Uterus (tissue), 2 donors: ENCODE measurements at regions not wholly inside any gene's neighbourhood (a gene's known extent, or its start where the extent isn't known, plus 50 kb on each side); places are given as distances from the start of the nearest gene placed in this dataset.

Experiments used
- POLR2A ChIP-seq, 2 donors: fragments of 450-650 bp; IDR thresholded peaks; one replicate each; pipeline ENCODE4 v1.6.1; 2016; ENCODE audit warnings: antibody characterized with exemption in 2 of 2, mild to moderate bottlenecking in 1 of 2, moderate library complexity in 1 of 2
- TF ChIP-seq, protein P1 (sequence below), 4 experiments: fragments of 200-600 bp in 2 of 4; fragments of 450-650 bp in 2 of 4; sonication (generic) in 2 of 4; IDR thresholded peaks; one replicate each; pipeline ENCODE4 v1.5.1; 2016 to 2019; ENCODE audit warnings: antibody characterized with exemption in 4 of 4, mild to moderate bottlenecking in 2 of 4, moderate library complexity in 1 of 4

GRCh38 chr10:63986536-63986935, 465.3 kb downstream of the REEP3 start:
- TF ChIP-seq, protein P1, sequence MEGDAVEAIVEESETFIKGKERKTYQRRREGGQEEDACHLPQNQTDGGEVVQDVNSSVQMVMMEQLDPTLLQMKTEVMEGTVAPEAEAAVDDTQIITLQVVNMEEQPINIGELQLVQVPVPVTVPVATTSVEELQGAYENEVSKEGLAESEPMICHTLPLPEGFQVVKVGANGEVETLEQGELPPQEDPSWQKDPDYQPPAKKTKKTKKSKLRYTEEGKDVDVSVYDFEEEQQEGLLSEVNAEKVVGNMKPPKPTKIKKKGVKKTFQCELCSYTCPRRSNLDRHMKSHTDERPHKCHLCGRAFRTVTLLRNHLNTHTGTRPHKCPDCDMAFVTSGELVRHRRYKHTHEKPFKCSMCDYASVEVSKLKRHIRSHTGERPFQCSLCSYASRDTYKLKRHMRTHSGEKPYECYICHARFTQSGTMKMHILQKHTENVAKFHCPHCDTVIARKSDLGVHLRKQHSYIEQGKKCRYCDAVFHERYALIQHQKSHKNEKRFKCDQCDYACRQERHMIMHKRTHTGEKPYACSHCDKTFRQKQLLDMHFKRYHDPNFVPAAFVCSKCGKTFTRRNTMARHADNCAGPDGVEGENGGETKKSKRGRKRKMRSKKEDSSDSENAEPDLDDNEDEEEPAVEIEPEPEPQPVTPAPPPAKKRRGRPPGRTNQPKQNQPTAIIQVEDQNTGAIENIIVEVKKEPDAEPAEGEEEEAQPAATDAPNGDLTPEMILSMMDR (IDR thresholded peaks at IDR 0.05), result no peak
- TF ChIP-seq POLR2A (IDR thresholded peaks at IDR 0.05), result no peak
